ENCODE measurements at regions not wholly inside any gene's neighbourhood (a gene's known extent, or its start where the extent isn't known, plus 50 kb on each side); places are given as distances from the start of the nearest gene placed in this dataset.

- TF ChIP-seq CSDC2 (CRISPR knock-in tag; IDR thresholded peaks at IDR 0.05), result no peak
- TF ChIP-seq OSR1 (CRISPR knock-in tag; IDR thresholded peaks at IDR 0.05), result no peak
- TF ChIP-seq ZNF8 (CRISPR knock-in tag; IDR thresholded peaks at IDR 0.05), result no peak
- TF ChIP-seq CREB5 (CRISPR knock-in tag; IDR thresholded peaks at IDR 0.05; ENCODE audit: low read depth), result no peak
- no peak for TF ChIP-seq TOX (CRISPR knock-in tag; IDR thresholded peaks at IDR 0.05; ENCODE audit: borderline replicate concordance)
- no peak for TF ChIP-seq RARB (CRISPR knock-in tag; IDR thresholded peaks at IDR 0.05)
- no peak for TF ChIP-seq ZNF70 (CRISPR knock-in tag; IDR thresholded peaks at IDR 0.05)
- no peak for TF ChIP-seq ARNTL (CRISPR knock-in tag; IDR thresholded peaks at IDR 0.05; ENCODE audit: borderline replicate concordance, low read depth)
- no peak for TF ChIP-seq ZC3H10 (CRISPR knock-in tag; IDR thresholded peaks at IDR 0.05)
- no peak for TF ChIP-seq ZFP3 (CRISPR knock-in tag; IDR thresholded peaks at IDR 0.05)
- no peak for TF ChIP-seq TSHZ2 (CRISPR knock-in tag; IDR thresholded peaks at IDR 0.05)
- no peak for TF ChIP-seq POU6F1 (CRISPR knock-in tag; IDR thresholded peaks at IDR 0.05; ENCODE audit: borderline replicate concordance, low read depth)
Observed at GRCh38 chr21:31429506-31429905, 85.4 kb upstream of the TIAM1 start.

Measured in SK-N-SH treated with all-trans-retinoic acid at 6 μM for 48 hours (cell line).